ENCODE measurements at regions not wholly inside any gene's neighbourhood (a gene's known extent, or its start where the extent isn't known, plus 50 kb on each side); places are given as distances from the start of the nearest gene placed in this dataset.
"Not testable (repeated sequence)": the region's sequence is repeated elsewhere in the genome, so short reads cannot be mapped to it uniquely, and the experiment has no call there.

DNA sequence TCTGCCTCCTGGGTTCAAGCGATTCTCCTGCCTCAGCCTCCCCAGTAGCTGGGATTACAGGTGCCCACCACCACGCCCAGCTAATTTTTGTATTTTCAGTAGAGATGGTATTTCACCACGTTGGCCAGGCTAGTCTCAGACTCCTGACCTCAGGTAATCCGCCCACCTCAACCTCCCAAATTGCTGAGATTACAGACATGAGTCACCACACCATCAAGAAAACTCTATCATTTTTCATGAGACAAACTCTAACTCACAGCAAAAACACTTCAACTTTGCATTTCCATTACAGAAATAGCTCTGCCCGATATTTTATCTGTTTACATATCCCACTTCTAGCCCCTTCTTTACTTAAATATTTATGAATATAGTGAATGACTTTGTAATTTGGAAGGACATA is 561.1 kb downstream of the TMX3 start:
- 89% methylated on average over 5 of the region's 5 CpGs for WGBS
- H3K27me3 ChIP-seq (ENCODE audit: control insufficient read depth in 2 of 2, insufficient read depth in 1 of 2, low read length in 1 of 2); H3K27ac ChIP-seq (ENCODE audit: low read depth in 1 of 2, low read length in 1 of 2); DNase-seq (ENCODE audit: low read depth in 6 of 9, low spot score in 9 of 9); H3K9me3 ChIP-seq (ENCODE audit: control insufficient read depth in 2 of 2, insufficient read depth in 1 of 2, low read length in 1 of 2); H3K4me3 ChIP-seq (ENCODE audit: low read length in 2 of 2); H3K4me1 ChIP-seq (ENCODE audit: control insufficient read depth in 2 of 2, insufficient read depth in 2 of 2, low read length in 2 of 2); H3K36me3 ChIP-seq (ENCODE audit: control insufficient read depth in 2 of 2, insufficient read depth in 2 of 2, low read length in 1 of 2): not testable (repeated sequence)

DNA sequence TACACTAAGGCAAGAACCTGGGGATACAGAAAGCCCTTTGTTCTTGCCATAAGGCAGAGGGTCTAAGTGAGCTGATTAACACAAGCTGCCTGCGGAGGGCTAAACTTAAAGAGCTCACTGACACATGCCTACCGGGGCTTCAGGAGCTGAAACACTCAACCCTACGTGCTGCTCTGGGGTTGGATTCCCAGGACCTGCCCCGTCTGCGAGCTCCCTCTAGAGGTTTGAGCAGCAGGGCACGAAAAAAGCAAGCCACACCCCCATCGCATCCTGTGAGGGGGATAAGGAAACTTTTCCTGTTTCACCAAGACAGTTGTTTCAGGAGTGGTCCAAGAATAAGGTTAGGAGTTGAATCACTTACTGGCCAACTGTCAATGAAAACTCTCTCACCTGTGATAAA is 562.1 kb downstream of the TMX3 start:
- DNase-seq (ENCODE audit: low read depth in 6 of 9, low spot score in 9 of 9) = no peak
- H3K4me3 ChIP-seq (ENCODE audit: low read length in 2 of 2) = no peak overlapping the region
- H3K27ac ChIP-seq (ENCODE audit: low read depth in 1 of 2, low read length in 1 of 2) = no peak overlapping the region
- WGBS = 81% methylated on average over 7 of the region's 7 CpGs
- H3K36me3 ChIP-seq (ENCODE audit: control insufficient read depth in 2 of 2, insufficient read depth in 2 of 2, low read length in 1 of 2) = no peaks in the 10 kb centered on the region
- H3K9me3 ChIP-seq (ENCODE audit: control insufficient read depth in 2 of 2, insufficient read depth in 1 of 2, low read length in 1 of 2) = no peaks in the 10 kb centered on the region
- H3K4me1 ChIP-seq (ENCODE audit: control insufficient read depth in 2 of 2, insufficient read depth in 2 of 2, low read length in 2 of 2) = no peaks in the 10 kb centered on the region
- no peaks in the 10 kb centered on the region for H3K27me3 ChIP-seq (ENCODE audit: control insufficient read depth in 2 of 2, insufficient read depth in 1 of 2, low read length in 1 of 2)

DNA sequence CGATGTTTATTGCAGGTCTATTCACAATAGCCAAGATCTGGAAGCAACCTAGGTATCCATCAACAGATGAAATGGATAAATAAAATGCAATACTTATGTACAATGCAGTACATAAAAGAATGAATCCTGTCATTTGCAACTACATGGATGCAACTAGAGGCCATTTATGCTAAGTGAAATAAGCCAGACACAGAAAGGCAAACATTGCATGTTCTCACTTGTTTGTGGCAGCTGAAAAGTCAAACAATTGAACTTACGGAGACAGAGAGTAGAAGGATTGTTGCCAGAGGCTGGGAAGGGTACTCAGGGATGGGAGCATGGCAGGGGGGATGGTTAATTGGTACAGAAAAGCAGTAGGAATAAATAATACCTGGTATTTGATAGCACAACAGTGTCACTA is 563.9 kb downstream of the TMX3 start:
- Histone ChIP-seq H3K4me3 (ENCODE audit: low read length in 2 of 2) (no peak overlapping the region), H3K4me1 (ENCODE audit: control insufficient read depth in 2 of 2, insufficient read depth in 2 of 2, low read length in 2 of 2) (no peaks in the 10 kb centered on the region), H3K36me3 (ENCODE audit: control insufficient read depth in 2 of 2, insufficient read depth in 2 of 2, low read length in 1 of 2) (no peaks in the 10 kb centered on the region), H3K9me3 (ENCODE audit: control insufficient read depth in 2 of 2, insufficient read depth in 1 of 2, low read length in 1 of 2) (no peaks in the 10 kb centered on the region), H3K27me3 (ENCODE audit: control insufficient read depth in 2 of 2, insufficient read depth in 1 of 2, low read length in 1 of 2) (no peaks in the 10 kb centered on the region), H3K27ac (ENCODE audit: low read depth in 1 of 2, low read length in 1 of 2) (no peak overlapping the region)
- no peak for DNase-seq (ENCODE audit: low read depth in 6 of 9, low spot score in 9 of 9)
- 92% methylated on average over 2 of the region's 2 CpGs for WGBS

GRCh38 chr18:68148863-68149262 is 566.0 kb downstream of the TMX3 start:
- DNase-seq (ENCODE audit: low read depth in 6 of 9, low spot score in 9 of 9) = no peak
- 69% methylated on average over 3 of the region's 3 CpGs for WGBS
- H3K9me3 ChIP-seq (ENCODE audit: control insufficient read depth in 2 of 2, insufficient read depth in 1 of 2, low read length in 1 of 2) = no peaks in the 10 kb centered on the region
- no peaks in the 10 kb centered on the region for H3K27me3 ChIP-seq (ENCODE audit: control insufficient read depth in 2 of 2, insufficient read depth in 1 of 2, low read length in 1 of 2)
- no peak overlapping the region for H3K4me3 ChIP-seq (ENCODE audit: low read length in 2 of 2)
- no peaks in the 10 kb centered on the region for H3K36me3 ChIP-seq (ENCODE audit: control insufficient read depth in 2 of 2, insufficient read depth in 2 of 2, low read length in 1 of 2)
- H3K4me1 ChIP-seq (ENCODE audit: control insufficient read depth in 2 of 2, insufficient read depth in 2 of 2, low read length in 2 of 2) = no peaks in the 10 kb centered on the region
- H3K27ac ChIP-seq (ENCODE audit: low read depth in 1 of 2, low read length in 1 of 2) = no peak overlapping the region

GRCh38 chr18:68147728-68148127 is 567.2 kb downstream of the TMX3 start:
- H3K36me3 ChIP-seq (ENCODE audit: control insufficient read depth in 2 of 2, insufficient read depth in 2 of 2, low read length in 1 of 2) = no peaks in the 10 kb centered on the region
- H3K4me1 ChIP-seq (ENCODE audit: control insufficient read depth in 2 of 2, insufficient read depth in 2 of 2, low read length in 2 of 2) = no peaks in the 10 kb centered on the region
- no peak for DNase-seq (ENCODE audit: low read depth in 6 of 9, low spot score in 9 of 9)
- no peaks in the 10 kb centered on the region for H3K27me3 ChIP-seq (ENCODE audit: control insufficient read depth in 2 of 2, insufficient read depth in 1 of 2, low read length in 1 of 2)
- no peak overlapping the region for H3K4me3 ChIP-seq (ENCODE audit: low read length in 2 of 2)
- no peaks in the 10 kb centered on the region for H3K9me3 ChIP-seq (ENCODE audit: control insufficient read depth in 2 of 2, insufficient read depth in 1 of 2, low read length in 1 of 2)
- no peak overlapping the region for H3K27ac ChIP-seq (ENCODE audit: low read depth in 1 of 2, low read length in 1 of 2)
- WGBS = 66% methylated on average over 2 of the region's 2 CpGs

DNA sequence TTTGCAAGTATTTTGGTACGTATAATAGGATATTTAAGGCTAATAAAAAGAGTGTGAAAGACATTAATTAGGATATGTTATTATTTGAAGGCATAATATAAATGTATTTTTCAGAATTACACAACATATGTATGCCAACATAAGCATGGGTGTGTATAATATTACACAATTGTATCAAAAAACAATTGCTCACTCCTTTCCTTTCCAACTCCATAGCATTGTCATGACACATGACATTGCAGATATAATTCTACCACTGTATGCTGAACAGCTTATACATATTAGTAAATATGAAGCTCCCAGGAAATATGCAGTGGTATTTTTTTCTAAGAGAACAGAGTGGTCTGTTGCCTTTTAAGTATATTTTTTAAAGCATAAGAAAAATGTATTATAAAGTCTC is 593.1 kb downstream of the TMX3 start:
- H3K27ac ChIP-seq (ENCODE audit: low read depth in 1 of 2, low read length in 1 of 2) = no peak overlapping the region
- H3K27me3 ChIP-seq (ENCODE audit: control insufficient read depth in 2 of 2, insufficient read depth in 1 of 2, low read length in 1 of 2) = no peaks in the 10 kb centered on the region
- H3K36me3 ChIP-seq (ENCODE audit: control insufficient read depth in 2 of 2, insufficient read depth in 2 of 2, low read length in 1 of 2) = no peaks in the 10 kb centered on the region
- no peak overlapping the region for H3K4me3 ChIP-seq (ENCODE audit: low read length in 2 of 2)
- DNase-seq (ENCODE audit: low read depth in 6 of 9, low spot score in 9 of 9) = no peak
- 94% methylated on average over 1 of the region's 1 CpG for WGBS
- no peaks in the 10 kb centered on the region for H3K9me3 ChIP-seq (ENCODE audit: control insufficient read depth in 2 of 2, insufficient read depth in 1 of 2, low read length in 1 of 2)
- no peaks in the 10 kb centered on the region for H3K4me1 ChIP-seq (ENCODE audit: control insufficient read depth in 2 of 2, insufficient read depth in 2 of 2, low read length in 2 of 2)

DNA sequence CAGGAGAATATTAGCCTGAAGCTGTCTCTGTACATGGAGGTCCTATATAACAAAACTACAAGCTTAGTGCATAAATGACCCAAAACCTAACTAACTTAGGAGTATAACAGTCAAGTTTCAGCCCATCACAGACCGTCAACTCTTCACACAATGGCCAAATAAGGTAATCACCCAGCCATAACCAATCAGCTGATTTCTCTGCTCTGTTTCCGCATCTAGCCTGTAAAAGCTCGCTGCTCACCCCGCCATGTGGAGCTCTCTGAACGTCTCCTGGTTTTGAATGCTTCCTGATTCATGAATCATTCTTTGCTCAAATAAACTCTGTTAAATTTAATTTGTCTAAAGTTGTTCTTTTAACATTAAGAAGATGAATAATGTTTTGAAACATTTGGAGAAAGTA is 593.6 kb downstream of the TMX3 start:
- no peaks in the 10 kb centered on the region for H3K4me1 ChIP-seq (ENCODE audit: control insufficient read depth in 2 of 2, insufficient read depth in 2 of 2, low read length in 2 of 2)
- H3K36me3 ChIP-seq (ENCODE audit: control insufficient read depth in 2 of 2, insufficient read depth in 2 of 2, low read length in 1 of 2) = no peaks in the 10 kb centered on the region
- H3K4me3 ChIP-seq (ENCODE audit: low read length in 2 of 2) = no peak overlapping the region
- no peak for DNase-seq (ENCODE audit: low read depth in 6 of 9, low spot score in 9 of 9)
- H3K27ac ChIP-seq (ENCODE audit: low read depth in 1 of 2, low read length in 1 of 2) = no peak overlapping the region
- no peaks in the 10 kb centered on the region for H3K9me3 ChIP-seq (ENCODE audit: control insufficient read depth in 2 of 2, insufficient read depth in 1 of 2, low read length in 1 of 2)
- no peaks in the 10 kb centered on the region for H3K27me3 ChIP-seq (ENCODE audit: control insufficient read depth in 2 of 2, insufficient read depth in 1 of 2, low read length in 1 of 2)
- 89% methylated on average over 5 of the region's 5 CpGs for WGBS

DNA sequence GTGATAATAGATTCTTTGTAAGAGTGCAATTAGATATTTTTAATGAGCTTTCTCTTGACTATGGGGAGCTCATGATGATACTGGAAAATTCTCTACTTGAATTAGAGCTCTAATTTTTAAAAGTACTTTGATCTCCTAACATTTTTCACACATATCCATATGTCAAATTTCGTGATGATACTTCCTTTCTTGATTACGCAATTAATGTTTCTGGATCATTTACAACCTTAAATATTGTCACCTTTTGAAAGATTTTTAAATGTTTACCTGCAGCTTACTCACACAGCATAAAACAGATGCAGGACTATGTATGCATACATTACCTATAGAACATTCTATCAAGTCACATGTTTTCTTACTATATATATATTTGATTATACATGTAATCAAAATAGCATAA is 598.5 kb upstream of the DSEL start:
- DNase-seq (ENCODE audit: low read depth in 6 of 9, low spot score in 9 of 9) = no peak
- no peaks in the 10 kb centered on the region for H3K27me3 ChIP-seq (ENCODE audit: control insufficient read depth in 2 of 2, insufficient read depth in 1 of 2, low read length in 1 of 2)
- H3K4me1 ChIP-seq (ENCODE audit: control insufficient read depth in 2 of 2, insufficient read depth in 2 of 2, low read length in 2 of 2) = no peaks in the 10 kb centered on the region
- no peak overlapping the region for H3K27ac ChIP-seq (ENCODE audit: low read depth in 1 of 2, low read length in 1 of 2)
- no peak overlapping the region for H3K4me3 ChIP-seq (ENCODE audit: low read length in 2 of 2)
- WGBS = 83% methylated on average over 2 of the region's 2 CpGs
- no peaks in the 10 kb centered on the region for H3K36me3 ChIP-seq (ENCODE audit: control insufficient read depth in 2 of 2, insufficient read depth in 2 of 2, low read length in 1 of 2)
- H3K9me3 ChIP-seq (ENCODE audit: control insufficient read depth in 2 of 2, insufficient read depth in 1 of 2, low read length in 1 of 2) = no peaks in the 10 kb centered on the region

DNA sequence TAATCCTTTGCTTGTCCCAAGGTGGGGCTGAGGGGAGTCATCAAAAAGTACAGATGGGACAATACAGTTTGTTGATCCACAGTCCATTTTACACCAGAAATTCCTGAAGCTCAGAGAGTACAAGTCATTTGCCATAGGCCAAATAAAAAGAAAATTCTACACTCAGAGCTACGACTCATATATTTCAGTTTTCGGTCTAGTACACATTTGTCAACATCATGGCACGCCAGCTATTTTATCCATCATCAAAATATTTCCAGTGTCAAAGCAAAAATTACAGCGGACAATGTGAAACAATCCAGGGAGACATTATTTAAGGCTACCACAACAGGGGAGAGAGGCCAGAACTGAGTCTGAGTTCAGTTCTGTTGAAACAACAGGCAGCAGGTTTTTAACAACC is 587.5 kb upstream of the DSEL start:
- no peak for DNase-seq (ENCODE audit: low read depth in 6 of 9, low spot score in 9 of 9)
- no peaks in the 10 kb centered on the region for H3K4me1 ChIP-seq (ENCODE audit: control insufficient read depth in 2 of 2, insufficient read depth in 2 of 2, low read length in 2 of 2)
- H3K36me3 ChIP-seq (ENCODE audit: control insufficient read depth in 2 of 2, insufficient read depth in 2 of 2, low read length in 1 of 2) = no peaks in the 10 kb centered on the region
- no peak overlapping the region for H3K27ac ChIP-seq (ENCODE audit: low read depth in 1 of 2, low read length in 1 of 2)
- H3K4me3 ChIP-seq (ENCODE audit: low read length in 2 of 2) = no peak overlapping the region
- no peaks in the 10 kb centered on the region for H3K9me3 ChIP-seq (ENCODE audit: control insufficient read depth in 2 of 2, insufficient read depth in 1 of 2, low read length in 1 of 2)
- 94% methylated on average over 4 of the region's 4 CpGs for WGBS
- H3K27me3 ChIP-seq (ENCODE audit: control insufficient read depth in 2 of 2, insufficient read depth in 1 of 2, low read length in 1 of 2) = no peaks in the 10 kb centered on the region

GRCh38 chr18:68103561-68103960 is 587.0 kb upstream of the DSEL start:
- H3K27ac ChIP-seq (ENCODE audit: low read depth in 1 of 2, low read length in 1 of 2) = no peak overlapping the region
- H3K4me1 ChIP-seq (ENCODE audit: control insufficient read depth in 2 of 2, insufficient read depth in 2 of 2, low read length in 2 of 2) = no peaks in the 10 kb centered on the region
- 77% methylated on average over 2 of the region's 2 CpGs for WGBS
- H3K27me3 ChIP-seq (ENCODE audit: control insufficient read depth in 2 of 2, insufficient read depth in 1 of 2, low read length in 1 of 2) = no peaks in the 10 kb centered on the region
- H3K4me3 ChIP-seq (ENCODE audit: low read length in 2 of 2) = no peak overlapping the region
- no peak for DNase-seq (ENCODE audit: low read depth in 6 of 9, low spot score in 9 of 9)
- H3K9me3 ChIP-seq (ENCODE audit: control insufficient read depth in 2 of 2, insufficient read depth in 1 of 2, low read length in 1 of 2) = no peaks in the 10 kb centered on the region
- H3K36me3 ChIP-seq (ENCODE audit: control insufficient read depth in 2 of 2, insufficient read depth in 2 of 2, low read length in 1 of 2) = no peaks in the 10 kb centered on the region
